GM21528 (cell line): ENCODE measurements at regions not wholly inside any gene's neighbourhood (a gene's known extent, or its start where the extent isn't known, plus 50 kb on each side); places are given as distances from the start of the nearest gene placed in this dataset.

Experiments
- ATAC-seq: cut with Tn5 transposase; IDR thresholded peaks from one replicate; pipeline ENCODE4 v1.9.1; 2021; ENCODE audit warnings: mild to moderate bottlenecking, moderate library complexity; ENCODE audit not compliant: unreplicated experiment, low FRiP score

GRCh38 chr3:56879436-56880215 is 77.9 kb upstream of the ARHGEF3 start:
- no peak for ATAC-seq

GRCh38 chr3:56878074-56878473 is 76.3 kb upstream of the ARHGEF3 start:
- ATAC-seq, result no peak

GRCh38 chr3:56876916-56877315 is 75.2 kb upstream of the ARHGEF3 start:
- no peak for ATAC-seq

DNA sequence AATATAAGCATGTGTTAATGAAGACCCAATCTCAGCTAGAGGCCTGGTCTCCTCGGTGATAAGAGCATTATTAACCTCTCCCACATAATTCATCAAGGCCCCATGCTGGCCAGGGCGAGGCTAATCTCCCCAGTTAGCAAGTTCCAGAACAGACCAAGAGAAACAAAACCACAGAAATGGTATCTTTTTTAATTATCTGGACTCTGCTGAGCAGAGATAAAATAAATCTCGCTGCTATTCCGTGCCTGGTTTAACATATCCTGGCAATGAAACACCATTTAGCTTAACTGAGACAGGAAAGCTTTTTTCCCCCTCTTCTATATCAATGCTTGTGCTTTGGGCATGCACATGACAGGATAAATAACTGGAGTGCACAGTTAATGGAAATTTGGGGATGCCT is 72.5 kb upstream of the ARHGEF3 start:
- no peak for ATAC-seq

- ATAC-seq, result no peak
These were observed 68.7 kb upstream of the ARHGEF3 start for GRCh38 chr3:56870436-56870835.

DNA sequence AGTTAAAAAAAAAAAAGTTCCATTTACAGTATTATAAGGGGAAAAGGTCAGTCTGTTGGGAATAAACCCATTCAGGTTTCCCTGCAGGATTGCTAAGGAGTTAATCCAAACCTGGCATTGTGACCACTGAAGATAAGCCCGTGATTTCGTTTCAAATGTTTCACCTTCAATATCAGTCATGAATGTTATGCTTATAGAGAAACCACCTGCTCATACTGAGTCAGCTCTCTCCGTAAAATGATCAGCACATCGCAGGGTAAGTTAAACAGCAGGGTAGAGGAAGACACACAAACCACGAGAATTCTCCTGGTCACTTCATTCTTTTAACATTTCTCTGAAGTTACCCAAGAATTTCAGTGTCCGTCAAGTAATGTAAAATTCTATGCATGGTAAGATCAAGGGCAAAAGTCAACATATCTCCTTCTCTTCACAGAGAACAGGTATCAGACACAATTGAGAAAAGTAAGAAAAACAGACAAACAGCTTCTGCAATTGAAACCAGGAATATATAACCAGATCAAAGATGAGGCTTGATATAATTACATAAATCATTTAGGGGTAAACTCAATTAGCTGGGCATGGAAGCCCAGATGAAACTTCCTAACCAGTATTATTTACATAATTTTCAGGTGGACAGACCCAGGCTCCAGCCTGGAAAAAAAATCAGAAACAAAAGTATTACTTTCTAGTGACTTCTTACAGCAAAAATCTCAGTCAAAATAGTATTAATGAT is 67.6 kb upstream of the ARHGEF3 start:
- ATAC-seq, result no peak

- no peak for ATAC-seq
These were observed 67.0 kb upstream of the ARHGEF3 start for GRCh38 chr3:56868706-56869105.

DNA sequence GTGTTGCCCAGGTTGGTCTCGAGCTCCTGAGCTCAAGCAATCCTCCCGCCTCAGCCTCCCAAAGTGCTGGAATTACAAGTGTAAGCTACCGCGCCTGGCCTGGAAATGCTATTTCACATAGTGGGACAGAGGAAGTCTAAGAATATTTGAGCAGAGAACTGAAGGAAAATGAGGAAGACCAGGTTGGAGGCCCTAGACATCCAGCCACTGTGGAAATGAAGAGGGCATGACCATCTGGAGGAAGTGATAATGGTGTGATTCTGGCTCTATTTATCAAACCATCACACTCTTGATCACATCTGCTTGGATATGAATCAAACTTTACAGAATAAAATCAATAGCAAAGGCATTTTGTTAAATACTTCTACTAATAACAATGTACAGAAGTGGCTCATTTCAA is 65.9 kb upstream of the ARHGEF3 start:
- no peak for ATAC-seq

- ATAC-seq, result no peak
These were observed 63.3 kb upstream of the ARHGEF3 start for GRCh38 chr3:56864918-56865524.

GRCh38 chr3:56864090-56864489 is 62.3 kb upstream of the ARHGEF3 start:
- ATAC-seq, result no peak

- no peak for ATAC-seq
These were observed 60.8 kb upstream of the ARHGEF3 start for GRCh38 chr3:56862352-56863062.

DNA sequence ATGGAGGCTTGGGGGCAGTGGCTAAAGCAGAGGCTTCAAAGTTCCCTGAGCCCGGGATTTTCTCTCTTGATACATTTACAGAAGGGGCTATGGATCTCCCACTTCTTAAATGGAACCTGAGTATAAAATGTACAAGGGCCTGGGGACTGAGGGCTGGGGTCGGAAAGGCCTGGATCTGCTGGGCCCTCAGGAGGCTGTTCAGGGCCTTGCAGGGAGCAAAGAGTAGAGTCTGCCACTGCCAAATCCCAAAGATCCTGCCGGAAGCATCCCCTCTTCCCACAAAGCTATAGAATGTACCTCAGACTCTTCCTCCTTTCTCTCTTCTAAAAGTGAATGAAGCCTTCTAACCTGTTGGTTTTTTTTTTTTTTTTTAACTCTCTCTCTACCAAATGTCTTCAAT is 59.8 kb upstream of the ARHGEF3 start:
- ATAC-seq, result no peak

GRCh38 chr3:56860939-56861338 is 59.2 kb upstream of the ARHGEF3 start:
- no peak for ATAC-seq

GRCh38 chr3:56860351-56860750 is 58.6 kb upstream of the ARHGEF3 start:
- no peak for ATAC-seq

- ATAC-seq, result no peak
These were observed 56.6 kb upstream of the ARHGEF3 start for GRCh38 chr3:56858331-56858730.

- no peak for ATAC-seq
These were observed 55.4 kb upstream of the ARHGEF3 start for GRCh38 chr3:56857178-56857577.

GRCh38 chr3:56856752-56857151 is 55.0 kb upstream of the ARHGEF3 start:
- no peak for ATAC-seq

DNA sequence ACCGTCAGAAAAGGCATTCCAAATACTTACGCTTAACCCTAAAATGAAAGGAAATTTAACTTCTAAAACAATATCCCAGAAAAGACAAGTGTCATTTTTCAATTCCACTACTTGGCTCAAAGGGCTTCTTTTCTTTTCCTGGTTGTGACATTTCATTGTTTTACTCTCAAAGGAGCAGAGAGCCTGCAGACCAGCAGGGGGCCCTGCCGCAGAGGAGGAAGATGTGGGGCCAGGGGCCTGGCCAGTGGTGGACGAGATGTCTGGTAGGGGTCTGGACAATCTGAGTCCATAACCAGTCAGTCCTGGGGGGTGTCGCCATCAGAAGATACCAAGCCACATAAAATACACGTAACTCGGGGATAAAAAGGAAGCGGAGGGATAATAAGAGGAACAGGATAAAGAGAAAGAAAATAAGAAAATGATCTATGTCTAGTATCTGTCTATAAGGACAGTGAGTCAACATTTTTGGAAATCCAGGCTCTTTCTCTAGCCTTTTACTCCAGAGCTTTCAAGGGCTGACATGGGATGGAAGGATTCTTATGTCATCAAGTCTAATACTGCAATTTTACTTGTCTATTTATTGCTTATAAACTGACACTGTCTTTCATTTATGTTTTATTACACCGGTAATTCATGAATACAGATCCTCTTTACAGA is 54.2 kb upstream of the ARHGEF3 start:
- no peak for ATAC-seq

DNA sequence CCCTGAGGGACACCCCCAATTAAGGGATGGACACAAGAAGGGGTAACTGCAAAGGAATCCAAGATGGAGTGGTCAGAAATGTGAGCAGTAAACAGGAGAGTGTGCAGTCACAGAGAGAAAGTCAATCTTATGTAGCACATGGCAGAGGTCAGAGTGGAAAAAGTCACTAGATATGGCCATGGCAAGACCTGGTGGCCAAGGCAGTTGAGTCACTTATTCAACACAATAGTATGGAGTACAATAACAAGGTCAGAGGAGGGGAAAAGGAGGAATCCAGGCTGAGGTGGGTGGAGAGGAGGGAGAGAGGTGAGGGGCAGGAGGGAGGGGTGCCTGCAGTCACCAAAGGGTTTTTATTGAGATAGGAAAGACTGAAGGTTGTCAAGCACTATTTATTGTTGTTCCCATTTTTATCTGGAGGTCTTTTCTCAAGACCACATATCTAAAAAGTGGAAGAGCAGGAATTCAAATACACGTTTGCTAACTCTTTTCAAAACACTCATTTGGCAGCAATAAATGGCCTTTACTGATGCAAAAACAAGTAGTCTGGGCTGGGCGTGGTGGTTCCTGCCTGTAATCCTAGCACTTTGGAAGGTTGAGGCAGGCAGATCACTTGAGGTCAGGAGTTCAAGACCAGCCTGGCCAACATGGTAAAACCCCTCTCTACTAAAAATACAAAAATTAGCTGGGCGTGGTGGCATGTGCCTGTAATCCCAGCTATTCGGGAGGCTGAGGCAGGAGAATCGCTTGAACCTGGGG is 53.3 kb upstream of the ARHGEF3 start:
- ATAC-seq, result no peak
